ENCODE measurements at regions not wholly inside any gene's neighbourhood (a gene's known extent, or its start where the extent isn't known, plus 50 kb on each side); places are given as distances from the start of the nearest gene placed in this dataset.

DNA sequence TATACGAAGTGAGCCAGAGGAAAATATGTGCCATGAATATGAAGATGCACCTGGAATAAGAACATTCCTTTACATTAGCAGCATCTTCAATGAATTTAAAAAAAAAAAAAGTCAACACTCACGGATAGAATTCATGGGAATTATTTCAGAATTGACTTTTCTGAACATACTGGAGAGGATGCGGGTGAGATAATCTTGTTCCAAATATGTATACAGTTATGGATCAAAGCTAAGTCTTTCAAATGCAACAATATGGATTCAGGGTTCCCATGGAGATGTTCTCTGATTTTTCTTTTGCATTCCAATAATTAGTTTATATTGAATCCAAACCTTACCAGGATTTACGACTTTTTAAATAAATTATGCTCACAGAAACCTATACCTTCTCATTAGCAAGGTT is 1660.7 kb downstream of the SLITRK1 start (continued):
- TF ChIP-seq, protein P1, sequence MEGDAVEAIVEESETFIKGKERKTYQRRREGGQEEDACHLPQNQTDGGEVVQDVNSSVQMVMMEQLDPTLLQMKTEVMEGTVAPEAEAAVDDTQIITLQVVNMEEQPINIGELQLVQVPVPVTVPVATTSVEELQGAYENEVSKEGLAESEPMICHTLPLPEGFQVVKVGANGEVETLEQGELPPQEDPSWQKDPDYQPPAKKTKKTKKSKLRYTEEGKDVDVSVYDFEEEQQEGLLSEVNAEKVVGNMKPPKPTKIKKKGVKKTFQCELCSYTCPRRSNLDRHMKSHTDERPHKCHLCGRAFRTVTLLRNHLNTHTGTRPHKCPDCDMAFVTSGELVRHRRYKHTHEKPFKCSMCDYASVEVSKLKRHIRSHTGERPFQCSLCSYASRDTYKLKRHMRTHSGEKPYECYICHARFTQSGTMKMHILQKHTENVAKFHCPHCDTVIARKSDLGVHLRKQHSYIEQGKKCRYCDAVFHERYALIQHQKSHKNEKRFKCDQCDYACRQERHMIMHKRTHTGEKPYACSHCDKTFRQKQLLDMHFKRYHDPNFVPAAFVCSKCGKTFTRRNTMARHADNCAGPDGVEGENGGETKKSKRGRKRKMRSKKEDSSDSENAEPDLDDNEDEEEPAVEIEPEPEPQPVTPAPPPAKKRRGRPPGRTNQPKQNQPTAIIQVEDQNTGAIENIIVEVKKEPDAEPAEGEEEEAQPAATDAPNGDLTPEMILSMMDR (IDR thresholded peaks at IDR 0.05; ENCODE audit: low read depth, low read length, missing input control) = no peak

DNA sequence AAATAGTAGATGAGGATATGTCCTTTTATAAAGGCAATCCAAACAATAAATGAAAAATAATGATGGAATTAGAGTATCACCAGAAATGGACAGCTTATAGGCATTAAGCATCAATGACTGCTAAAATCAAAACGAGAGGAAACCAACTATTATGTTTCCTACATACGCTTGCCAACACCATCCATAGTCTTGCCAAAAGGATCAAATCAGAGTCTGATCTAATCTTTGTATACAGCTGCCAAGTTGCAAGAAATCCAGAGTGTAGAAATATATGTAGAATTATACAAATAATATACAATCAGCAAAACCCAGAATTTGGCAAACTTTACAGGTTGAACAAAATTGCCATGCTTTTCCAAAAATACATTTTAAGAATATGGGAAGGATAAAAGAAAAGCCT is 1661.6 kb downstream of the SLITRK1 start:
- TF ChIP-seq JUND (IDR thresholded peaks at IDR 0.05) (no peak), HNF4G (IDR thresholded peaks at IDR 0.05) (no peak), RAD21 (IDR thresholded peaks at IDR 0.05) (no peak)
- H3K4me3 ChIP-seq (ENCODE audit: low read depth in 1 of 3, low read length in 3 of 3) = no peak overlapping the region
- no peak overlapping the region for H3K9ac ChIP-seq (ENCODE audit: low read depth in 1 of 2, low read length in 2 of 2)
- DNase-seq (ENCODE audit: low spot score) = no peak
- no peaks in the 10 kb centered on the region for H3K4me1 ChIP-seq (ENCODE audit: control insufficient read depth in 4 of 4, insufficient read depth in 4 of 4, low read length in 3 of 4)
- 74% methylated on average over 2 of the region's 2 CpGs for WGBS
- H3K9me3 ChIP-seq (ENCODE audit: control insufficient read depth in 4 of 4, low read length in 3 of 4) = peaks cover 0 to 4% (median 0%) of the 10 kb centered on the region in 4 donors
- no peaks in the 10 kb centered on the region for H3K27me3 ChIP-seq (ENCODE audit: control insufficient read depth in 4 of 4, insufficient read depth in 4 of 4, low read length in 3 of 4)
- no peak overlapping the region for H3K27ac ChIP-seq (ENCODE audit: low read depth in 1 of 2, low read length in 2 of 2)
- no peaks in the 10 kb centered on the region for H3K36me3 ChIP-seq (ENCODE audit: control insufficient read depth in 4 of 4, insufficient read depth in 3 of 4, low read depth in 1 of 4, low read length in 3 of 4)

DNA sequence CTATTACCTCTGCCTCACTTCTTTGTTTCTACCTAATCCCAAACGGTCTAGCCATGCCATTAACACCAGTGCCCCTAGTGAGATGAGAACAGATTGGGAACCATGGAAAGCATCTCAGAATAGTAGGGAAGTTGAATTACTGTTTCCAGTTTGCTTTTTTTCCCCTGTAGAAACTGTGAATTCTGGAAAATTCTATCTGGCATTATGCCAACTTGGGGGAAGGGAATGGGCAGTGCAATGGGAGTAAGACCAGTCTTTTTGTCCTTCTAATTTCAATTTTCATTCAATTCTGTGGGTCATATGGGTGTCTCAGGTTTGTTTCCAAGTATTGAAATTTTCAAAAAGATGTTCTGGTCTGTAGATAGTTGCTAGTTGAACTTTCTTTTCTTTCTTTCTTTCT is 1666.1 kb downstream of the SLITRK1 start:
- TF ChIP-seq FOXA1 (IDR thresholded peaks at IDR 0.05) = no peak
- TF ChIP-seq TAF1 (conservative IDR thresholded peaks at IDR 0.05) = no peak
- TF ChIP-seq HNF4G (IDR thresholded peaks at IDR 0.05) = no peak
- TF ChIP-seq, protein P2, sequence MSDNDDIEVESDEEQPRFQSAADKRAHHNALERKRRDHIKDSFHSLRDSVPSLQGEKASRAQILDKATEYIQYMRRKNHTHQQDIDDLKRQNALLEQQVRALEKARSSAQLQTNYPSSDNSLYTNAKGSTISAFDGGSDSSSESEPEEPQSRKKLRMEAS (IDR thresholded peaks at IDR 0.05) = no peak
- TF ChIP-seq FOXA2 (IDR thresholded peaks at IDR 0.05) = no peak
- TF ChIP-seq YY1 (IDR thresholded peaks at IDR 0.05) = no peak
- no peak for TF ChIP-seq HNF4A (conservative IDR thresholded peaks at IDR 0.05)
- no peak for TF ChIP-seq RAD21 (IDR thresholded peaks at IDR 0.05)
- TF ChIP-seq, protein P1 (IDR thresholded peaks at IDR 0.05; ENCODE audit: low read depth, low read length, missing input control) = no peak
- no peak for TF ChIP-seq JUND (IDR thresholded peaks at IDR 0.05)
- TF ChIP-seq, protein P3, sequence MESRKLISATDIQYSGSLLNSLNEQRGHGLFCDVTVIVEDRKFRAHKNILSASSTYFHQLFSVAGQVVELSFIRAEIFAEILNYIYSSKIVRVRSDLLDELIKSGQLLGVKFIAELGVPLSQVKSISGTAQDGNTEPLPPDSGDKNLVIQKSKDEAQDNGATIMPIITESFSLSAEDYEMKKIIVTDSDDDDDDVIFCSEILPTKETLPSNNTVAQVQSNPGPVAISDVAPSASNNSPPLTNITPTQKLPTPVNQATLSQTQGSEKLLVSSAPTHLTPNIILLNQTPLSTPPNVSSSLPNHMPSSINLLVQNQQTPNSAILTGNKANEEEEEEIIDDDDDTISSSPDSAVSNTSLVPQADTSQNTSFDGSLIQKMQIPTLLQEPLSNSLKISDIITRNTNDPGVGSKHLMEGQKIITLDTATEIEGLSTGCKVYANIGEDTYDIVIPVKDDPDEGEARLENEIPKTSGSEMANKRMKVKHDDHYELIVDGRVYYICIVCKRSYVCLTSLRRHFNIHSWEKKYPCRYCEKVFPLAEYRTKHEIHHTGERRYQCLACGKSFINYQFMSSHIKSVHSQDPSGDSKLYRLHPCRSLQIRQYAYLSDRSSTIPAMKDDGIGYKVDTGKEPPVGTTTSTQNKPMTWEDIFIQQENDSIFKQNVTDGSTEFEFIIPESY (IDR thresholded peaks at IDR 0.05) = no peak
- no peak for TF ChIP-seq GABPA (IDR thresholded peaks at IDR 0.05 in 1 of 2, conservative IDR thresholded peaks at IDR 0.05 in 1 of 2)
- no peak for TF ChIP-seq NR2F2 (IDR thresholded peaks at IDR 0.05)
- TF ChIP-seq, protein P4, sequence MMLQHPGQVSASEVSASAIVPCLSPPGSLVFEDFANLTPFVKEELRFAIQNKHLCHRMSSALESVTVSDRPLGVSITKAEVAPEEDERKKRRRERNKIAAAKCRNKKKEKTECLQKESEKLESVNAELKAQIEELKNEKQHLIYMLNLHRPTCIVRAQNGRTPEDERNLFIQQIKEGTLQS (IDR thresholded peaks at IDR 0.05) = no peak
- TF ChIP-seq, protein P5, sequence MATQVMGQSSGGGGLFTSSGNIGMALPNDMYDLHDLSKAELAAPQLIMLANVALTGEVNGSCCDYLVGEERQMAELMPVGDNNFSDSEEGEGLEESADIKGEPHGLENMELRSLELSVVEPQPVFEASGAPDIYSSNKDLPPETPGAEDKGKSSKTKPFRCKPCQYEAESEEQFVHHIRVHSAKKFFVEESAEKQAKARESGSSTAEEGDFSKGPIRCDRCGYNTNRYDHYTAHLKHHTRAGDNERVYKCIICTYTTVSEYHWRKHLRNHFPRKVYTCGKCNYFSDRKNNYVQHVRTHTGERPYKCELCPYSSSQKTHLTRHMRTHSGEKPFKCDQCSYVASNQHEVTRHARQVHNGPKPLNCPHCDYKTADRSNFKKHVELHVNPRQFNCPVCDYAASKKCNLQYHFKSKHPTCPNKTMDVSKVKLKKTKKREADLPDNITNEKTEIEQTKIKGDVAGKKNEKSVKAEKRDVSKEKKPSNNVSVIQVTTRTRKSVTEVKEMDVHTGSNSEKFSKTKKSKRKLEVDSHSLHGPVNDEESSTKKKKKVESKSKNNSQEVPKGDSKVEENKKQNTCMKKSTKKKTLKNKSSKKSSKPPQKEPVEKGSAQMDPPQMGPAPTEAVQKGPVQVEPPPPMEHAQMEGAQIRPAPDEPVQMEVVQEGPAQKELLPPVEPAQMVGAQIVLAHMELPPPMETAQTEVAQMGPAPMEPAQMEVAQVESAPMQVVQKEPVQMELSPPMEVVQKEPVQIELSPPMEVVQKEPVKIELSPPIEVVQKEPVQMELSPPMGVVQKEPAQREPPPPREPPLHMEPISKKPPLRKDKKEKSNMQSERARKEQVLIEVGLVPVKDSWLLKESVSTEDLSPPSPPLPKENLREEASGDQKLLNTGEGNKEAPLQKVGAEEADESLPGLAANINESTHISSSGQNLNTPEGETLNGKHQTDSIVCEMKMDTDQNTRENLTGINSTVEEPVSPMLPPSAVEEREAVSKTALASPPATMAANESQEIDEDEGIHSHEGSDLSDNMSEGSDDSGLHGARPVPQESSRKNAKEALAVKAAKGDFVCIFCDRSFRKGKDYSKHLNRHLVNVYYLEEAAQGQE (IDR thresholded peaks at IDR 0.05) = no peak
- TF ChIP-seq EGR1 (IDR thresholded peaks at IDR 0.05; ENCODE audit: low read depth in 2 of 2) = no peak
- Histone ChIP-seq H3K27ac (ENCODE audit: low read depth in 1 of 2, low read length in 2 of 2) (no peak overlapping the region), H3K36me3 (ENCODE audit: control insufficient read depth in 4 of 4, insufficient read depth in 3 of 4, low read depth in 1 of 4, low read length in 3 of 4) (no peaks in the 10 kb centered on the region), H3K4me1 (ENCODE audit: control insufficient read depth in 4 of 4, insufficient read depth in 4 of 4, low read length in 3 of 4) (no peaks in the 10 kb centered on the region), H3K4me3 (ENCODE audit: low read depth in 1 of 3, low read length in 3 of 3) (no peak overlapping the region), H3K9me3 (ENCODE audit: control insufficient read depth in 4 of 4, low read length in 3 of 4) (peaks cover 0 to 5% (median 2%) of the 10 kb centered on the region in 4 donors), H3K27me3 (ENCODE audit: control insufficient read depth in 4 of 4, insufficient read depth in 4 of 4, low read length in 3 of 4) (no peaks in the 10 kb centered on the region), H3K9ac (ENCODE audit: low read depth in 1 of 2, low read length in 2 of 2) (no peak overlapping the region)
- DNase-seq (ENCODE audit: low spot score) = no peak
- WGBS = 57% methylated on average over 1 of the region's 1 CpG
